ENCODE measurements at regions not wholly inside any gene's neighbourhood (a gene's known extent, or its start where the extent isn't known, plus 50 kb on each side); places are given as distances from the start of the nearest gene placed in this dataset.

DNA sequence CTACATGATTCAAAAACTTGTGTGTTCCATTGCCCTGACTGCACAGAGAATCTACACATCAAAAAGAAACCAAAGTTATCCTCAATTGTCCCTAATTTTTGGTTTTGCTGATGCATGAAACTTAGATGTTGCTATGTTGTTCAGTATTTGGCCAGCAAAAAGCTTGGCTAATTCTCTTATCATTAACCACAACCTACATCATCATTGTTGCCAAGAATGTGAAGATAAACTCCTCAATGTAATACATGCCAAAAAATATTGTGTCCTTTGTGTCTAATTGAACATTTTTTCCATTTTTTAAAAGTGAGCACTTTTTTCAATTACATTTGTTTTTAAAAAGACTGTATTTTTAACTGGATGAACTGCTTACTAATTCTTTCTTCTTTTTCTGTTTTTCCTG, 268.0 kb upstream of the SEMA3D start:
- TF ChIP-seq POLR2A (IDR thresholded peaks at IDR 0.05; ENCODE audit: low read depth) (no peak), POLR2AphosphoS5 (IDR thresholded peaks at IDR 0.05) (no peak)

All from esophagus muscularis mucosa (tissue), 2 donors.